HEK293T (cell line): ENCODE measurements at regions not wholly inside any gene's neighbourhood (a gene's known extent, or its start where the extent isn't known, plus 50 kb on each side); places are given as distances from the start of the nearest gene placed in this dataset.

ENCODE experiments used
- CTCF ChIA-PET: fragments of 350-600 bp; formaldehyde crosslinking; extraction: SDS; loops from one replicate; lab custom pipeline; 2021; ENCODE audit warnings: antibody characterized with exemption, inconsistent platforms; lab: Yijun Ruan, JAX
- POLR2A ChIA-PET: fragments of 350-600 bp; formaldehyde crosslinking; extraction: SDS; loops from one replicate; lab custom pipeline; 2020; ENCODE audit warnings: antibody characterized with exemption, inconsistent platforms; lab: Yijun Ruan, JAX
- DNase-seq: peaks from one replicate; pipeline ENCODE4 v3.0.0; 2012; ENCODE audit warnings: mixed read lengths; ENCODE audit errors: extremely low spot score
- ARNT ChIP-seq: fragments of 450-650 bp; IDR thresholded peaks from 2 replicates; pipeline ENCODE4 v1.6.1; 2017; ENCODE audit warnings: mild to moderate bottlenecking
- BHLHE40 ChIP-seq: fragments of 450-650 bp; IDR thresholded peaks from 2 replicates; pipeline ENCODE4 v1.6.1; 2016; ENCODE audit warnings: mild to moderate bottlenecking, moderate library complexity, borderline replicate concordance
- CTBP1 ChIP-seq: fragments of 450-650 bp; IDR thresholded peaks from 2 replicates; pipeline ENCODE4 v1.6.1; 2016; ENCODE audit warnings: borderline replicate concordance
- ELF4 ChIP-seq: fragments of 450-650 bp; IDR thresholded peaks from 2 replicates; pipeline ENCODE4 v1.6.1; 2017; ENCODE audit warnings: antibody characterized with exemption
- FOXA1 ChIP-seq: fragments of 450-650 bp; IDR thresholded peaks from 2 replicates; pipeline ENCODE4 v1.6.1; 2016; ENCODE audit warnings: mild to moderate bottlenecking
- FOXK2 ChIP-seq: fragments of 450-650 bp; IDR thresholded peaks from 2 replicates; pipeline ENCODE4 v1.6.1; 2016; ENCODE audit warnings: mild to moderate bottlenecking
- FOXM1 ChIP-seq: fragments of 450-650 bp; IDR thresholded peaks from 2 replicates; pipeline ENCODE4 v1.6.1; 2017; ENCODE audit warnings: mild to moderate bottlenecking, borderline replicate concordance
- HDGF ChIP-seq: fragments of 450-650 bp; IDR thresholded peaks from 2 replicates; pipeline ENCODE4 v1.6.1; 2017; ENCODE audit warnings: antibody characterized with exemption, borderline replicate concordance
- L3MBTL2 ChIP-seq: fragments of 450-650 bp; conservative IDR thresholded peaks from 2 replicates; pipeline ENCODE4 v1.6.1; 2016; ENCODE audit warnings: mild to moderate bottlenecking
- LEF1 ChIP-seq: fragments of 450-650 bp; IDR thresholded peaks from 2 replicates; pipeline ENCODE4 v1.6.1; 2017; ENCODE audit warnings: mild to moderate bottlenecking, borderline replicate concordance
- NFRKB ChIP-seq: fragments of 450-650 bp; IDR thresholded peaks from 2 replicates; pipeline ENCODE4 v1.6.1; 2016; ENCODE audit warnings: mild to moderate bottlenecking, moderate library complexity
- SP1 ChIP-seq: fragments of 450-650 bp; IDR thresholded peaks from 2 replicates; pipeline ENCODE4 v1.6.1; 2017
- SUZ12 ChIP-seq: fragments of 450-650 bp; IDR thresholded peaks from 2 replicates; pipeline ENCODE4 v1.6.1; 2016; ENCODE audit warnings: mild to moderate bottlenecking
- TARDBP ChIP-seq: fragments of 450-650 bp; IDR thresholded peaks from 2 replicates; pipeline ENCODE4 v1.6.1; 2016
- ZNF384 ChIP-seq: fragments of 450-650 bp; IDR thresholded peaks from 2 replicates; pipeline ENCODE4 v1.6.1; 2016
- TF ChIP-seq, protein P1 (sequence below): fragments of 450-650 bp; IDR thresholded peaks from 2 replicates; pipeline ENCODE4 v1.6.1; 2016

- CTCF ChIA-PET: no interaction called here
- POLR2A ChIA-PET: no interaction called here
Measured at GRCh38 chr1:115401676-115402075, 63.6 kb upstream of the NGF start.

DNA sequence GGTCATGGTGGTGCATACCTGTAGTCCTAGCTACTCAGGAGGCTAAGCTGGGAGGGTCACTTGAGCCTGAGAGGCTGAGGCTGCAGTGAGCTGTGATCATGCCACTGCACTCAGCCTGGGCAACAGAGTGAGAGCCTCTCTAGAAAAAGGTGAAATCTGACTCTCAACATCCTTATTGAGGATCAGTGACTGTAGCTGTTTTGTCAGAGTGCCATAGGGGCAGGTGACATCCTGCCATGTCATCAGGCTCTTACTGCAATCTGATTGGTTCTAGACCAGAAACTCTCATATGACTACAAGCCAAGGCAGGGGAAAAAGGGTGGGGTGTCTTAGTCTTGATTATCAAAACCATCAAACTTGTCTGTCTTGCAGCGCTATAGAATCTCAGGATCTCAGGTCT lies 62.8 kb upstream of the NGF start:
- CTCF ChIA-PET: no interaction called here
- TF ChIP-seq, protein P1, sequence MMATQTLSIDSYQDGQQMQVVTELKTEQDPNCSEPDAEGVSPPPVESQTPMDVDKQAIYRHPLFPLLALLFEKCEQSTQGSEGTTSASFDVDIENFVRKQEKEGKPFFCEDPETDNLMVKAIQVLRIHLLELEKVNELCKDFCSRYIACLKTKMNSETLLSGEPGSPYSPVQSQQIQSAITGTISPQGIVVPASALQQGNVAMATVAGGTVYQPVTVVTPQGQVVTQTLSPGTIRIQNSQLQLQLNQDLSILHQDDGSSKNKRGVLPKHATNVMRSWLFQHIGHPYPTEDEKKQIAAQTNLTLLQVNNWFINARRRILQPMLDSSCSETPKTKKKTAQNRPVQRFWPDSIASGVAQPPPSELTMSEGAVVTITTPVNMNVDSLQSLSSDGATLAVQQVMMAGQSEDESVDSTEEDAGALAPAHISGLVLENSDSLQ: no peak
- no peak for TF ChIP-seq BHLHE40
- TF ChIP-seq SP1: no peak
- TF ChIP-seq FOXM1: no peak
- TF ChIP-seq ARNT: no peak
- no peak for TF ChIP-seq TARDBP
- no peak for TF ChIP-seq ZNF384
- no peak for TF ChIP-seq SUZ12
- no peak for TF ChIP-seq FOXK2
- TF ChIP-seq HDGF: no peak
- TF ChIP-seq NFRKB: no peak
- TF ChIP-seq L3MBTL2: no peak
- TF ChIP-seq FOXA1: no peak
- no peak for TF ChIP-seq CTBP1
- TF ChIP-seq ELF4: no peak
- no peak for TF ChIP-seq LEF1
- POLR2A ChIA-PET: no interaction called here
- DNase-seq: no peak

More at GRCh38 chr1:115401676-115402075, 63.6 kb upstream of the NGF start:
- TF ChIP-seq, protein P1: peak; percentile 34; the same call in 1 of the 2 replicates
- no peak for TF ChIP-seq BHLHE40
- DNase-seq: no peak

GRCh38 chr1:115400426-115400825 lies 62.4 kb upstream of the NGF start:
- CTCF ChIA-PET: no interaction called here
- POLR2A ChIA-PET: no interaction called here
- TF ChIP-seq FOXA1 (no peak), FOXK2 (no peak), TARDBP (no peak), ARNT (no peak), ELF4 (no peak), SP1 (no peak), BHLHE40 (no peak), CTBP1 (no peak)
- DNase-seq: no peak

- no peak for DNase-seq
- POLR2A ChIA-PET: no interaction called here
- TF ChIP-seq FOXM1: no peak
- CTCF ChIA-PET: no interaction called here
Measured at GRCh38 chr1:115398745-115399144, 60.7 kb upstream of the NGF start.
